Stimulated activated CD4-positive, alpha-beta T cell treated with anti-CD3 and anti-CD28 coated beads, Interleukin-2, amount 100 ng/mL, for 24 hours (primary cell): ENCODE measurements at regions not wholly inside any gene's neighbourhood (a gene's known extent, or its start where the extent isn't known, plus 50 kb on each side); places are given as distances from the start of the nearest gene placed in this dataset.
"Not testable (repeated sequence)": the region's sequence is repeated elsewhere in the genome, so short reads cannot be mapped to it uniquely, and the experiment has no call there.

Experiments used
- DNase-seq, 2 donors: peaks; one replicate each; pipeline ENCODE4 v3.0.0-alpha.2; 2020

GRCh38 chr2:238521870-238522269 lies 95.1 kb downstream of the ASB1 start:
- no peak for DNase-seq

- DNase-seq, result no peak
These were observed 96.7 kb downstream of the ASB1 start for GRCh38 chr2:238523158-238524110.

DNA sequence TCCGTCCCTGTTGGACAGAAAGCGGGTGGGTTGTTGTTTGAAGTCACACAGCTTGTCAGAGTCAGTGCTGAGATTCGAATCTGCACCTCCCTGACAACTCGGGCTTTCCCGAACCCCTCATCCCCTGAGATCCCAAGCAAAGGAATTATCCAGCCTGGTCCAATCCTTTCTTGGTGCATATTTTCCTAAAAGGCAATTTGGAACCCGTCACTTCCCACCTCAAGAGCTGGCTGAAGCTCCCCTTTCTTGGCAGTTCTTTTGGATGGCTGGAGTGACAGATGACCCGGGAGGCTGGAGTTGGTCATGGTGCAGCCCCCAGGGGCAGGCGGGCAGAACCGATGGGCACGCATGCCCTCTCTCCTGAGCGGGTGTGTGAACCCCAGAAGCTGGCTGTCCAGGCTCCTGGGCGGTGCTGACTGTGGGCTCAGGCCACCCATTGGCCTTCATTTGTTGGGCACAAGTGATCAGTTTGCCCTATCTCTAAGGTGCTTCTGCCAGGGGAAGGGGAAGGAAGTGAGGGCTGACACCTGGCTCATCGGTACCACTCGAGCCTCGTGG lies 97.8 kb downstream of the ASB1 start:
- DNase-seq, result no peak

GRCh38 chr2:238525990-238526389 lies 99.3 kb downstream of the ASB1 start:
- no peak for DNase-seq

DNA sequence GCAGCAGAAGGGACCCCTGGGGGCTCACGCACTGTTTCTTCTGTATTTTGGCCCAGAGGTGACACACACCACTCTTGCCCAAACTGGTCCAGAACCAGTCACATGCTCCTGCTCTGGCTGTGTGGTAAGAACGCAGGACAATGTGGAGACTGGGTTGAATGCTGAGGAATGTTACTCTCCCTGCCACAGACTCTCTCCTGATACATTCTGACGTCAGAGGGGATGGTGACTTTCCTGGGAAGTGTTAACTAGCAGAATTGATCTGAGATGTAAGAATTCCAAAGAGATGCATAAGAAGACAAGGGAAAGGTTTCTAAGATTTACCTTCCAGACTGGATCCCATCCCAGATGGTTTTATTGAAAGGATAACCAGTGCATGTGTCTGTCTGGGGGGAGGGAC lies 100.8 kb downstream of the ASB1 start:
- DNase-seq, result no peak

- no peak for DNase-seq
These were observed 102.4 kb downstream of the ASB1 start for GRCh38 chr2:238528953-238529781.

DNA sequence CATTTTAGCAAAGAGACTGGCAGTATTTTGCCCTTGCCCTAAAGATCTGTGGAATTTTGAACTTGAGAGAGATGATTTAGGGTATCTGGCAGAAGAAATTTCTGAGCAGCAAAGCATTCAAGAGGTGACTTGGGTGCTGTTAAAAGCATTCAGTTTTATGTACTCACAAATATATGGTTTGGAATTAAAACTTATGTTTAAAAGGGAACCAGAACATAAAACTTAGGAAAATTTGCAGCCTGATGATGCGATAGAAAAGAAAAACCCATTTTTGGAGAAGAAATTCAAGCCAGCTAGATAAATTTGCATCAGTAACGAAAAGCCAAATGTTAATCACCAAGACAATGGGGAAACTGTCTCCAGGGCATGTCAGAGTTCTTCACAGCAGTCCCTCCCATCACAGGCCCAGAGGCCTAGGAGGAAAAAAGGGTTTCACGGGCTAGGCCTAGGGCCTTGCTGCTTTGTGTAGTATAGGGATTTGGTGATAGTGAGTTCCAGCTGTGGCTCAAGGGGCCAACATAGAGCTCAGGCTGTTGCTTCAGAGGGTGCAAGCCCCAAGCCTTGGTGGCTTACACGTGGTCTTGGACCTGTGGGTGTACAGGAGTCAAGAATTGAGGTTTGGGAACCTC lies 104.4 kb downstream of the ASB1 start:
- not testable (repeated sequence) for DNase-seq

- not testable (repeated sequence) for DNase-seq
These were observed 117.0 kb downstream of the ASB1 start for GRCh38 chr2:238543732-238544131.

GRCh38 chr2:238548902-238549462 lies 122.3 kb downstream of the ASB1 start:
- DNase-seq, result no peak

DNA sequence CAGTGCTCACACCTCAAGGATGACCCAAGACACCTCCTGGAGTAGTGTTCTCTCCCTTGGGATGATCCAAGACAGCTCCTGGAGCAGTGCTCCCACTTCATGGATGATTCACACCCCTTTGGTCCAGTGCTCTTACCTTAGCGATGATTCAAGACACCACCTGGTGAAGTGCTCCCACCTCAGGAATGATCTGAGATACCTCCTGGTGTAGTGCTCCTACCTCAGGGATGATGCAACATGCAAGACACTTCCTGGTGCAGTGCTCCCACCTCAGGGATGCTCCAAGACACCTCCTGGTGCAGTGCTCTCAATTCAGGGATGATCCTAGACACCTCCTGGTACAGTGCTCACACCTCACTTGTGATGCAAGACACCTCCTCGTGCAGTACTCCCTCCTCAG lies 123.1 kb downstream of the ASB1 start:
- DNase-seq, result no peak

- DNase-seq, result no peak
These were observed 124.4 kb downstream of the ASB1 start for GRCh38 chr2:238551091-238551490.

DNA sequence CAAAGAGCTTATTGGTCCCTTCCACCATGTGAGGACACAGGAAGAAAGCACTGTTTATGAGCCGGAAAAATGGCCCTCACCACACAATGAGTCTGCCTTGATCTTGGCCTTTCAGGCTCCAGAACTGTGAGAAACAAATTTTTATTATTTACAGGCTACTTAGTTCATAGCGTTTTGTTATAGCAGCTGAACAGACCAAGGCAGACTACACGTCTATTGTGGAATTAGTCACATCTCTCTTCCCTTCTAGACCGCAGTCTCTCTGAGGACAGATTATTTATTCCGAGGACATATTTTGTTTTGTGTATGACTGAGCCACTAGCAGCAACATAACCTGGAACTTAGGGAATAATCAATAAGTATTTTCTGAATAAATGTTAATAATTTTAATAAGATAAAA lies 125.5 kb downstream of the ASB1 start:
- DNase-seq, result no peak

- DNase-seq, result no peak
These were observed 126.4 kb downstream of the ASB1 start for GRCh38 chr2:238553159-238553558.

GRCh38 chr2:238554468-238555315 lies 128.0 kb downstream of the ASB1 start:
- no peak for DNase-seq

- no peak for DNase-seq
These were observed 129.2 kb downstream of the ASB1 start for GRCh38 chr2:238555786-238556542.

DNA sequence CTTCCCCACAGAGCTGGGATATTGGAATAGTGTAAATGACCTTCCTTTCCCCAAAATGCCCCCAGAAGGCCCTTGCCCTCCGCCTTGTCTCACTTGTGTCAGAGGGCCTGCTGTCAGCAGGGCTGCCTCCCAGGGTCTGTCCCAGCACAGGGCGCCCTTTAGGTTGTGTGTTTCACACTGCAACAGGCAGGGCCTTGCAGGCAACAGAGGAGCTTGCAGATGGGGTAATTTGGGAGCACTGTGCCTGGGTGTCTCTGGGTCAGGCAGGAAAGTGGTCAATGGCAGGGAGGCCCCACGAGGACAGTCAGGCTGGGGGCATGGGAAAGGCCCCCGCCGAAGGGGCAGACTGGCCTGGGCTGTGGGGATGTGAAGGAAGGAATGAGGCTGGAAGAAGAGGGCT lies 130.7 kb downstream of the ASB1 start:
- no peak for DNase-seq

- DNase-seq, result no peak
These were observed 131.2 kb downstream of the ASB1 start for GRCh38 chr2:238557936-238558335.

DNA sequence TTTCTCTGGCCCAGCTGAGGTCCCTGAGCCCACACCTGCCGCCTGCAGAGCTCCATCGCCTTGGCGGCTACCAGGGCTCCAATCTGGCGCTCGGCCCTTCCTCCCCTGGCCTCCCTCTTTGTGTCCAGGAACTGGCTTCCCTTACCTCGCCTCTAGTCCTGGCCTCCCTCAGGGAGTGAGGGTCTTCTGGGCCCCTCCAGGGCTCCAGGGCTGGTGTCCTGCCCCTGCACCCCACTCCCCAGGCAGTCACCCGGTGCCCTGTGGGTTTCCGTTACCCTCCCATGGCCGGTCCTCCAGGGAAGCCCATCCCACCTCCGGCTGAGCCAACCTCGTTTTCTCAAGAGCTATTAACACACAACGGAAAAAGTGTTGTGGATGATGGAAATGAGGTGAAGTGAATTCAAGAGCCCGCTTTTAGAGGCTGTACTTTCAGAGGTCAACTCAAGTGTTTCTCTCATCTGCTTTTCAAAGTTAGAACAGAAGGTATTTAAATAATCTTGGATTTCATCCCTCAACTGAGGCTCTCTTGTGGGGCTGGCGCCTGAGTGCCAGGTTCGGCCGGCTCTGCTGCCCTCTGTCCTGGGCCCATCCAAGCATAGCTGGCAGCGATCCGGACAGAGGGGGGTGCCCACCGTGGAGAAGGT lies 131.9 kb downstream of the ASB1 start:
- DNase-seq, result no peak

GRCh38 chr2:238560234-238560633 lies 133.5 kb downstream of the ASB1 start:
- DNase-seq, result no peak

- DNase-seq, result no peak
These were observed 134.5 kb downstream of the ASB1 start for GRCh38 chr2:238561230-238561629.
